HCT116 (cell line): ENCODE measurements at regions not wholly inside any gene's neighbourhood (a gene's known extent, or its start where the extent isn't known, plus 50 kb on each side); places are given as distances from the start of the nearest gene placed in this dataset.
A peak's percentile ranks its signal among the peaks of the same experiment; 100 is the strongest.

Experiments used
- ATAC-seq: fragments of 200-7000 bp; cut with Tn5 transposase; 2 replicates; pipeline ENCODE4 v1.9.1; 2020; ENCODE audit warnings: mild to moderate bottlenecking, moderate library complexity
- BruUV-seq: library from RNA; stranded (reverse); fragments of 400-500 nt; replicated peaks from 2 replicates; lab custom pipeline; 2021; lab: Mats Ljungman, UMichigan
- CTCF ChIA-PET: fragments of 300-600 bp; sonication (Branson Sonifier 250); formaldehyde crosslinking; loops from one replicate; lab custom pipeline; 2021; ENCODE audit warnings: antibody characterized with exemption; lab: Charles Lee
- POLR2A ChIA-PET: fragments of 300-600, 350-600 bp; sonication (Branson Sonifier 250); formaldehyde crosslinking; loops from one replicate; lab custom pipeline; 2021; ENCODE audit warnings: antibody characterized with exemption; lab: Charles Lee
- RAD21 ChIA-PET, 2 experiments: fragments of 300-600 bp; sonication (Branson Sonifier 250); formaldehyde crosslinking; loops; one replicate each; lab custom pipeline; 2023; ENCODE audit warnings: low total read pairs in 2 of 2; ENCODE audit not compliant: uncharacterized antibody in 2 of 2, unreplicated experiment in 2 of 2, low non-redundant PET in 1 of 2; lab: Charles Lee
- DNase-seq: peaks from one replicate; pipeline ENCODE4 v3.0.0-alpha.2; 2010; ENCODE audit warnings: low read depth, low spot score
- H2AFZ ChIP-seq: fragments of 200-600 bp; shearing (Covaris generic), sonication (generic); 2 replicates; pipeline ENCODE4 v1.6.1; 2017; ENCODE audit warnings: low read depth, mixed run types, mixed read lengths, antibody characterized with exemption, low read length; ENCODE audit not compliant: poor library complexity, severe bottlenecking
- H3K27ac ChIP-seq: 2 replicates; pipeline ENCODE4 v1.5.1; 2012; ENCODE audit warnings: low read depth, low read length
- H3K27me3 ChIP-seq: fragments of 200-600 bp; sonication (generic); 2 replicates; pipeline ENCODE4 v1.6.1; 2016; ENCODE audit warnings: mixed run types, low read length, mixed read lengths; ENCODE audit not compliant: insufficient read depth
- H3K36me3 ChIP-seq, 2 experiments: fragments of 200-500 bp in 1 of 2; fragments of 200-600 bp in 1 of 2; sonication (Bioruptor generic) in 1 of 2; sonication (generic) in 1 of 2; 2 replicates each; pipeline versions ENCODE4 v1.5.1 to v1.6.1; 2014 to 2016; ENCODE audit warnings: low read length in 2 of 2, inconsistent platforms in 1 of 2, mixed read lengths in 1 of 2, mixed run types in 1 of 2; ENCODE audit not compliant: insufficient read depth in 2 of 2, control insufficient read depth in 1 of 2
- H3K4me1 ChIP-seq, 2 experiments: fragments of 200-600 bp in 1 of 2; sonication (generic) in 1 of 2; 2 replicates each; pipeline versions ENCODE4 v1.5.1 to v1.6.1; 2012 to 2017; ENCODE audit warnings: low read length in 2 of 2, inconsistent platforms in 1 of 2, mild to moderate bottlenecking in 1 of 2, mixed read lengths in 1 of 2, mixed run types in 1 of 2, moderate library complexity in 1 of 2; ENCODE audit not compliant: insufficient read depth in 2 of 2, control insufficient read depth in 1 of 2
- H3K4me2 ChIP-seq: fragments of 200-600 bp; sonication (generic); 2 replicates; pipeline ENCODE4 v1.6.1; 2017; ENCODE audit warnings: mixed run types, low read length, mixed read lengths
- H3K4me3 ChIP-seq, 2 experiments: fragments of 200-600 bp in 1 of 2; sonication (generic) in 1 of 2; replicated peaks in 1 of 2; 2 replicates each; pipeline ENCODE4 v1.5.1; 2011 to 2016; ENCODE audit warnings: low read length in 2 of 2, control low read depth in 1 of 2, low read depth in 1 of 2, mild to moderate bottlenecking in 1 of 2, mixed read lengths in 1 of 2, mixed run types in 1 of 2
- H3K79me2 ChIP-seq: fragments of 200-600 bp; sonication (generic); 2 replicates; pipeline ENCODE4 v1.6.1; 2017; ENCODE audit warnings: mild to moderate bottlenecking, mixed run types, low read length, moderate library complexity, mixed read lengths; ENCODE audit not compliant: insufficient read depth
- H3K9ac ChIP-seq: fragments of 200-600 bp; sonication (generic); 2 replicates; pipeline ENCODE4 v1.6.1; 2016; ENCODE audit warnings: low read length, mixed read lengths
- H3K9me2 ChIP-seq: fragments of 200-600 bp; sonication (generic), shearing (Covaris generic); 2 replicates; pipeline ENCODE4 v1.6.1; 2017; ENCODE audit warnings: mixed run types, mild to moderate bottlenecking, moderate library complexity; ENCODE audit not compliant: insufficient read depth
- H3K9me3 ChIP-seq, 2 experiments: fragments of 200-500 bp in 1 of 2; fragments of 200-600 bp in 1 of 2; sonication (Bioruptor generic) in 1 of 2; sonication (generic) in 1 of 2; 2 replicates each; pipeline ENCODE4 v1.6.1; 2014 to 2017; ENCODE audit warnings: low read length in 2 of 2, mixed read lengths in 2 of 2, inconsistent platforms in 1 of 2, low read depth in 1 of 2, mild to moderate bottlenecking in 1 of 2, mixed run types in 1 of 2, moderate library complexity in 1 of 2; ENCODE audit not compliant: control insufficient read depth in 1 of 2, insufficient read depth in 1 of 2
- H4K20me1 ChIP-seq: fragments of 200-600 bp; sonication (generic), shearing (Covaris generic); 2 replicates; pipeline ENCODE4 v1.6.1; 2017; ENCODE audit warnings: mixed run types, mild to moderate bottlenecking, moderate library complexity; ENCODE audit not compliant: insufficient read depth
- CEBPB ChIP-seq: IDR thresholded peaks from 2 replicates; pipeline ENCODE4 v1.6.1; 2012; ENCODE audit warnings: low read depth
- EGR1 ChIP-seq: IDR thresholded peaks from 2 replicates; pipeline ENCODE4 v1.6.1; 2012; ENCODE audit warnings: low read depth
- FOSL1 ChIP-seq: IDR thresholded peaks from 2 replicates; pipeline ENCODE4 v1.6.1; 2012; ENCODE audit warnings: low read depth
- MAX ChIP-seq: IDR thresholded peaks from 2 replicates; pipeline ENCODE4 v1.6.1; 2012
- POLR2AphosphoS5 ChIP-seq: IDR thresholded peaks from 2 replicates; pipeline ENCODE4 v1.6.1; 2011; ENCODE audit warnings: mild to moderate bottlenecking, low read depth, low read length, moderate library complexity
- SP1 ChIP-seq: IDR thresholded peaks from 2 replicates; pipeline ENCODE4 v1.6.1; 2012; ENCODE audit warnings: low read depth
- ZNF274 ChIP-seq: fragments of 200-500 bp; sonication (Bioruptor generic); IDR thresholded peaks from 2 replicates; pipeline ENCODE4 v1.6.1; 2014; ENCODE audit warnings: mild to moderate bottlenecking, low read depth, low read length, inconsistent platforms
- intact Hi-C: fragments of 100-400 bp; cut with micrococcal nuclease; formaldehyde crosslinking; loops from 2 replicates; pipeline ENCODE4 v1.10.0; 2022
- TF ChIP-seq, protein P1 (sequence below): IDR thresholded peaks from 2 replicates; pipeline ENCODE4 v1.6.1; 2012; ENCODE audit warnings: low read depth

GRCh38 chr14:94702629-94703028 is 67.3 kb downstream of the GSC start:
- Histone ChIP-seq H3K9ac (no peak overlapping the region), H4K20me1 (no peaks in the 10 kb centered on the region), H3K36me3 (no peaks in the 10 kb centered on the region), H3K4me3 (no peak overlapping the region), H3K79me2 (no peaks in the 10 kb centered on the region), H3K9me2 (no peaks in the 10 kb centered on the region), H3K9me3 (no peaks in the 10 kb centered on the region), H2AFZ (no peak overlapping the region), H3K27ac (no peak overlapping the region), H3K27me3 (no peaks in the 10 kb centered on the region), H3K4me1 (peaks cover 2 to 10% of the 10 kb centered on the region in 2 experiments; a peak in 2 of 4 replicates), H3K4me2 (no peak overlapping the region)
- BruUV-seq, result no TSS peak
- CTCF ChIA-PET, result no interaction called here
- POLR2A ChIA-PET, result interaction anchor here (0.7 kb wide), 1 partner anchor 38 kb away, joined by 4 read pairs; no protein-coding TSS in a partner anchor
- TF ChIP-seq SP1 (peak; percentile 34), CEBPB (no peak)
- intact Hi-C loops, result no loop called here
- ATAC-seq, result no peak
- RAD21 ChIA-PET, result no interaction called here
- DNase-seq, result no peak

- ATAC-seq (no peak), DNase-seq (no peak)
- peaks cover 2 to 8% of the 10 kb centered on the region in 2 experiments; a peak in 1 of 4 replicates for H3K4me1 ChIP-seq
- H3K9me2 ChIP-seq, result no peaks in the 10 kb centered on the region
- intact Hi-C loops, result no loop called here
- no TSS peak for BruUV-seq
- H4K20me1 ChIP-seq, result no peaks in the 10 kb centered on the region
- CTCF ChIA-PET, result no interaction called here
- H3K4me3 ChIP-seq, result no peak overlapping the region
- RAD21 ChIA-PET, result no interaction called here
- TF ChIP-seq, protein P1, sequence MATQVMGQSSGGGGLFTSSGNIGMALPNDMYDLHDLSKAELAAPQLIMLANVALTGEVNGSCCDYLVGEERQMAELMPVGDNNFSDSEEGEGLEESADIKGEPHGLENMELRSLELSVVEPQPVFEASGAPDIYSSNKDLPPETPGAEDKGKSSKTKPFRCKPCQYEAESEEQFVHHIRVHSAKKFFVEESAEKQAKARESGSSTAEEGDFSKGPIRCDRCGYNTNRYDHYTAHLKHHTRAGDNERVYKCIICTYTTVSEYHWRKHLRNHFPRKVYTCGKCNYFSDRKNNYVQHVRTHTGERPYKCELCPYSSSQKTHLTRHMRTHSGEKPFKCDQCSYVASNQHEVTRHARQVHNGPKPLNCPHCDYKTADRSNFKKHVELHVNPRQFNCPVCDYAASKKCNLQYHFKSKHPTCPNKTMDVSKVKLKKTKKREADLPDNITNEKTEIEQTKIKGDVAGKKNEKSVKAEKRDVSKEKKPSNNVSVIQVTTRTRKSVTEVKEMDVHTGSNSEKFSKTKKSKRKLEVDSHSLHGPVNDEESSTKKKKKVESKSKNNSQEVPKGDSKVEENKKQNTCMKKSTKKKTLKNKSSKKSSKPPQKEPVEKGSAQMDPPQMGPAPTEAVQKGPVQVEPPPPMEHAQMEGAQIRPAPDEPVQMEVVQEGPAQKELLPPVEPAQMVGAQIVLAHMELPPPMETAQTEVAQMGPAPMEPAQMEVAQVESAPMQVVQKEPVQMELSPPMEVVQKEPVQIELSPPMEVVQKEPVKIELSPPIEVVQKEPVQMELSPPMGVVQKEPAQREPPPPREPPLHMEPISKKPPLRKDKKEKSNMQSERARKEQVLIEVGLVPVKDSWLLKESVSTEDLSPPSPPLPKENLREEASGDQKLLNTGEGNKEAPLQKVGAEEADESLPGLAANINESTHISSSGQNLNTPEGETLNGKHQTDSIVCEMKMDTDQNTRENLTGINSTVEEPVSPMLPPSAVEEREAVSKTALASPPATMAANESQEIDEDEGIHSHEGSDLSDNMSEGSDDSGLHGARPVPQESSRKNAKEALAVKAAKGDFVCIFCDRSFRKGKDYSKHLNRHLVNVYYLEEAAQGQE, result no peak
- TF ChIP-seq CEBPB (peak; percentile 58; the same call in 1 of the 2 replicates), POLR2AphosphoS5 (no peak), FOSL1 (no peak), EGR1 (no peak), ZNF274 (no peak), SP1 (peak; percentile 31; the same call in 1 of the 2 replicates), MAX (peak; percentile 21; the same call in 1 of the 2 replicates)
- no peaks in the 10 kb centered on the region for H3K79me2 ChIP-seq
- H3K27me3 ChIP-seq, result no peaks in the 10 kb centered on the region
- H2AFZ ChIP-seq, result no peak overlapping the region
- H3K36me3 ChIP-seq, result no peaks in the 10 kb centered on the region
- no peaks in the 10 kb centered on the region for H3K9me3 ChIP-seq
- H3K4me2 ChIP-seq, result no peak overlapping the region
- H3K27ac ChIP-seq, result no peak overlapping the region
- no peak overlapping the region for H3K9ac ChIP-seq
- POLR2A ChIA-PET, result interaction anchor here (0.7 kb wide), 1 partner anchor 39 kb away, joined by 4 read pairs; no protein-coding TSS in a partner anchor
Measured at GRCh38 chr14:94701861-94702370, 68.0 kb downstream of the GSC start.
